Panc1 (cell line): ENCODE measurements at regions not wholly inside any gene's neighbourhood (a gene's known extent, or its start where the extent isn't known, plus 50 kb on each side); places are given as distances from the start of the nearest gene placed in this dataset.

Experiments
- ATAC-seq: fragments of 200-7000 bp; cut with Tn5 transposase; 2 replicates; pipeline ENCODE4 v1.9.1; 2020; ENCODE audit warnings: mild to moderate bottlenecking, moderate library complexity
- BruUV-seq: library from RNA; stranded (reverse); fragments of 400-500 nt; replicated peaks from 2 replicates; lab custom pipeline; 2021; lab: Mats Ljungman, UMichigan
- CTCF ChIA-PET: fragments of 300-600 bp; sonication (Branson Sonifier 250); formaldehyde crosslinking; loops from one replicate; lab custom pipeline; 2022; ENCODE audit warnings: antibody characterized with exemption; lab: Charles Lee
- POLR2A ChIA-PET: fragments of 300-600 bp; sonication (Branson Sonifier 250); formaldehyde crosslinking; loops from one replicate; lab custom pipeline; 2022; ENCODE audit warnings: antibody characterized with exemption; lab: Charles Lee
- DNase-seq: peaks from one replicate; pipeline ENCODE4 v3.0.0-alpha.2; 2010; ENCODE audit warnings: low read depth, low spot score
- H3K27ac ChIP-seq: 2 replicates; pipeline ENCODE4 v1.5.1; 2011; ENCODE audit warnings: mild to moderate bottlenecking, low read length, inconsistent platforms
- H3K27me3 ChIP-seq: fragments of 200-500 bp; sonication (Bioruptor generic); 2 replicates; pipeline ENCODE4 v1.6.0; 2014; ENCODE audit warnings: low read length, inconsistent platforms; ENCODE audit not compliant: control insufficient read depth, insufficient read depth
- H3K36me3 ChIP-seq: fragments of 200-500 bp; sonication (Bioruptor generic); 2 replicates; pipeline ENCODE4 v1.5.1; 2014; ENCODE audit warnings: inconsistent platforms, mild to moderate bottlenecking, low read length, moderate library complexity; ENCODE audit not compliant: control insufficient read depth, insufficient read depth
- H3K4me1 ChIP-seq: 2 replicates; pipeline ENCODE4 v1.5.1; 2011; ENCODE audit warnings: inconsistent platforms, mild to moderate bottlenecking, low read length, moderate library complexity; ENCODE audit not compliant: control insufficient read depth, insufficient read depth
- H3K4me3 ChIP-seq, 2 experiments: 2 replicates each; pipeline ENCODE4 v1.5.1; 2011 to 2012; ENCODE audit warnings: low read depth in 2 of 2, low read length in 2 of 2, mild to moderate bottlenecking in 2 of 2, inconsistent platforms in 1 of 2, moderate library complexity in 1 of 2
- H3K9me3 ChIP-seq: fragments of 200-500 bp; sonication (Bioruptor generic); 2 replicates; pipeline ENCODE4 v1.5.1; 2014; ENCODE audit warnings: low read depth, mild to moderate bottlenecking, inconsistent platforms, low read length, moderate library complexity; ENCODE audit not compliant: control insufficient read depth, insufficient read depth
- POLR2AphosphoS5 ChIP-seq: IDR thresholded peaks from 2 replicates; pipeline ENCODE4 v1.6.1; 2012; ENCODE audit warnings: mild to moderate bottlenecking, low read depth, low read length, moderate library complexity
- REST ChIP-seq, 2 experiments: IDR thresholded peaks; 2 replicates each; pipeline ENCODE4 v1.6.1; 2011 to 2012; ENCODE audit warnings: low read depth in 2 of 2, control low read depth in 1 of 2, low read length in 1 of 2, mild to moderate bottlenecking in 1 of 2, moderate library complexity in 1 of 2; ENCODE audit not compliant: insufficient read depth in 1 of 2
- SIN3A ChIP-seq: IDR thresholded peaks from 2 replicates; pipeline ENCODE4 v1.6.1; 2012; ENCODE audit warnings: low read depth, mild to moderate bottlenecking, low read length, moderate library complexity, borderline replicate concordance; ENCODE audit not compliant: insufficient read depth
- TCF7L2 ChIP-seq: IDR thresholded peaks from 2 replicates; pipeline ENCODE4 v1.6.1; 2011; ENCODE audit warnings: mild to moderate bottlenecking, low read depth, low read length, inconsistent platforms
- in situ Hi-C: cut with HindIII; loops from 2 replicates; pipeline ENCODE4 v1.10.0; 2016; ENCODE audit warnings: low sequenced_read_pairs, low pct_unique_long_range_greater_than_20kb
- intact Hi-C: fragments of 100-400 bp; cut with micrococcal nuclease; formaldehyde crosslinking; loops from one replicate; pipeline ENCODE4 v1.10.0; 2022; ENCODE audit not compliant: unreplicated experiment
- TF ChIP-seq, protein P1 (sequence below): fragments of 450-650 bp; IDR thresholded peaks from 2 replicates; pipeline ENCODE4 v1.5.1; 2017; ENCODE audit warnings: mild to moderate bottlenecking

- ChIA-PET CTCF (no interaction called here), POLR2A (no interaction called here)
- intact Hi-C loops: no loop called here
- H3K4me1 ChIP-seq: no peaks in the 10 kb centered on the region
- TF ChIP-seq SIN3A (no peak), TCF7L2 (no peak), REST (IDR thresholded peaks at IDR 0.05; ENCODE audit: insufficient read depth in 1 of 2, low read depth in 2 of 2, low read length in 1 of 2) (no peak), POLR2AphosphoS5 (no peak)
- TF ChIP-seq, protein P1, sequence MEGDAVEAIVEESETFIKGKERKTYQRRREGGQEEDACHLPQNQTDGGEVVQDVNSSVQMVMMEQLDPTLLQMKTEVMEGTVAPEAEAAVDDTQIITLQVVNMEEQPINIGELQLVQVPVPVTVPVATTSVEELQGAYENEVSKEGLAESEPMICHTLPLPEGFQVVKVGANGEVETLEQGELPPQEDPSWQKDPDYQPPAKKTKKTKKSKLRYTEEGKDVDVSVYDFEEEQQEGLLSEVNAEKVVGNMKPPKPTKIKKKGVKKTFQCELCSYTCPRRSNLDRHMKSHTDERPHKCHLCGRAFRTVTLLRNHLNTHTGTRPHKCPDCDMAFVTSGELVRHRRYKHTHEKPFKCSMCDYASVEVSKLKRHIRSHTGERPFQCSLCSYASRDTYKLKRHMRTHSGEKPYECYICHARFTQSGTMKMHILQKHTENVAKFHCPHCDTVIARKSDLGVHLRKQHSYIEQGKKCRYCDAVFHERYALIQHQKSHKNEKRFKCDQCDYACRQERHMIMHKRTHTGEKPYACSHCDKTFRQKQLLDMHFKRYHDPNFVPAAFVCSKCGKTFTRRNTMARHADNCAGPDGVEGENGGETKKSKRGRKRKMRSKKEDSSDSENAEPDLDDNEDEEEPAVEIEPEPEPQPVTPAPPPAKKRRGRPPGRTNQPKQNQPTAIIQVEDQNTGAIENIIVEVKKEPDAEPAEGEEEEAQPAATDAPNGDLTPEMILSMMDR: no peak
- H3K27me3 ChIP-seq: no peaks in the 10 kb centered on the region
- no peaks in the 10 kb centered on the region for H3K36me3 ChIP-seq
- BruUV-seq: no TSS peak
- ATAC-seq (no peak), DNase-seq (no peak)
- H3K9me3 ChIP-seq: no peaks in the 10 kb centered on the region
- in situ Hi-C loops: no loop called here
- H3K4me3 ChIP-seq: no peak overlapping the region
- no peak overlapping the region for H3K27ac ChIP-seq
These were observed 1086.0 kb downstream of the NLGN4X start for GRCh38 chrX:5142644-5143043.

DNA sequence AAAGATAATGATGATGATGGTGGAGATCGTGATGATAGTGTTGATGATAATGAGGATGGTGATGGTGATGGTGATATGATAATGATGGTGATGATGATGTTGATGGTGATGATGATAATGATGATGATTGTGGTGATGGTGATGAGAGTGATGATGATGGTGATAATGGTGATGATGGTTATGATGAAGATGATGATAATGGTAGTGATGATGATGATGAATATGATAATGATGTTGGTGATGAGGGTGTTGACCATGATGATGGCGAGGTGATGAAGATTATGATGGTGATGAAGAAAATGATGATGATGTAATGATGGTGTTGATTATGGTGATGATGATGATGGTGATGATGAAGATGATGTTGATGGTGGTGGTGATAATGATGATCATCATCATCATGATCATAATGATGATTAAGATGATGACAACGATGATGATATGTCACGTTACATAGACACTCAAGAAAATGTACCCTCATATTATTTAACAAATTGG is 1106.4 kb downstream of the NLGN4X start:
- Histone ChIP-seq H3K27ac (no peak overlapping the region), H3K36me3 (no peaks in the 10 kb centered on the region), H3K4me1 (no peaks in the 10 kb centered on the region), H3K4me3 (no peak overlapping the region), H3K27me3 (no peaks in the 10 kb centered on the region), H3K9me3 (no peaks in the 10 kb centered on the region)
- ChIA-PET POLR2A (no interaction called here), CTCF (no interaction called here)
- in situ Hi-C loops: no loop called here
- ATAC-seq (no peak), DNase-seq (no peak)
- BruUV-seq: no TSS peak
- no peak for TF ChIP-seq POLR2AphosphoS5
- intact Hi-C loops: no loop called here

GRCh38 chrX:5117816-5118215 is 1110.9 kb downstream of the NLGN4X start:
- H3K36me3 ChIP-seq: no peaks in the 10 kb centered on the region
- H3K27me3 ChIP-seq: no peaks in the 10 kb centered on the region
- POLR2A ChIA-PET: no interaction called here
- H3K4me3 ChIP-seq: no peak overlapping the region
- no peak overlapping the region for H3K27ac ChIP-seq
- CTCF ChIA-PET: no interaction called here
- BruUV-seq: no TSS peak
- H3K4me1 ChIP-seq: no peaks in the 10 kb centered on the region
- intact Hi-C loops: no loop called here
- ATAC-seq (no peak), DNase-seq (no peak)
- in situ Hi-C loops: no loop called here
- H3K9me3 ChIP-seq: no peaks in the 10 kb centered on the region
- no peak for TF ChIP-seq SIN3A
- no peak for TF ChIP-seq POLR2AphosphoS5
- no peak for TF ChIP-seq REST (IDR thresholded peaks at IDR 0.05; ENCODE audit: insufficient read depth in 1 of 2, low read depth in 2 of 2, low read length in 1 of 2)
- TF ChIP-seq TCF7L2: no peak
- TF ChIP-seq, protein P1: no peak
